ENCODE measurements at regions not wholly inside any gene's neighbourhood (a gene's known extent, or its start where the extent isn't known, plus 50 kb on each side); places are given as distances from the start of the nearest gene placed in this dataset.
"Not testable (repeated sequence)": the region's sequence is repeated elsewhere in the genome, so short reads cannot be mapped to it uniquely, and the experiment has no call there.

DNA sequence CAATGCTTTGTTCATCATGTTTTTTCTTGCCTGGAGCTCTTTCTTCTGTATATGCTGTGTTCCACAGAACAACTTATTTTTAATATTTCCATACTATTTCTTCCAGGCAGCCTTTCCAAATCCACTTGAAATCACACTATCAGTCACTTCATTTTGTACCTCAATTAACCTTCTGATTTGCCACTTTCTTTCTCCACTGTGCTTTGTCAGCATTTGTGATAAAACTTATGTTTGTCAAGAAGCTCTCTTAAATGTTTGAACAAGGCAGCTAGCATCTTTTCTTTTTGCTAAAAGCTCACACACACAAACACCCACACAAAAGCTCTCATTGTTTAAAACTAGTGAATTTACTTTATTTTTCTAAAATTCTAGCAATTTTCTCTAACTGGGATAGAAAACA, 2014.7 kb upstream of the RAG2 start:
- TF ChIP-seq, protein P1, sequence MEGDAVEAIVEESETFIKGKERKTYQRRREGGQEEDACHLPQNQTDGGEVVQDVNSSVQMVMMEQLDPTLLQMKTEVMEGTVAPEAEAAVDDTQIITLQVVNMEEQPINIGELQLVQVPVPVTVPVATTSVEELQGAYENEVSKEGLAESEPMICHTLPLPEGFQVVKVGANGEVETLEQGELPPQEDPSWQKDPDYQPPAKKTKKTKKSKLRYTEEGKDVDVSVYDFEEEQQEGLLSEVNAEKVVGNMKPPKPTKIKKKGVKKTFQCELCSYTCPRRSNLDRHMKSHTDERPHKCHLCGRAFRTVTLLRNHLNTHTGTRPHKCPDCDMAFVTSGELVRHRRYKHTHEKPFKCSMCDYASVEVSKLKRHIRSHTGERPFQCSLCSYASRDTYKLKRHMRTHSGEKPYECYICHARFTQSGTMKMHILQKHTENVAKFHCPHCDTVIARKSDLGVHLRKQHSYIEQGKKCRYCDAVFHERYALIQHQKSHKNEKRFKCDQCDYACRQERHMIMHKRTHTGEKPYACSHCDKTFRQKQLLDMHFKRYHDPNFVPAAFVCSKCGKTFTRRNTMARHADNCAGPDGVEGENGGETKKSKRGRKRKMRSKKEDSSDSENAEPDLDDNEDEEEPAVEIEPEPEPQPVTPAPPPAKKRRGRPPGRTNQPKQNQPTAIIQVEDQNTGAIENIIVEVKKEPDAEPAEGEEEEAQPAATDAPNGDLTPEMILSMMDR (IDR thresholded peaks at IDR 0.05; ENCODE audit: insufficient read depth, low read length, poor library complexity, severe bottlenecking): no peak
- DNase-seq (ENCODE audit: extremely low read depth, insufficient read length): no peak
- Histone ChIP-seq H3K36me3 (ENCODE audit: control insufficient read depth, insufficient read depth, low read length) (no peaks in the 10 kb centered on the region), H3K27me3 (replicated peaks; ENCODE audit: control insufficient read depth, insufficient read depth, low read length) (no peaks in the 10 kb centered on the region), H3K4me3 (replicated peaks; ENCODE audit: low read depth, low read length) (no peak overlapping the region)

DNA sequence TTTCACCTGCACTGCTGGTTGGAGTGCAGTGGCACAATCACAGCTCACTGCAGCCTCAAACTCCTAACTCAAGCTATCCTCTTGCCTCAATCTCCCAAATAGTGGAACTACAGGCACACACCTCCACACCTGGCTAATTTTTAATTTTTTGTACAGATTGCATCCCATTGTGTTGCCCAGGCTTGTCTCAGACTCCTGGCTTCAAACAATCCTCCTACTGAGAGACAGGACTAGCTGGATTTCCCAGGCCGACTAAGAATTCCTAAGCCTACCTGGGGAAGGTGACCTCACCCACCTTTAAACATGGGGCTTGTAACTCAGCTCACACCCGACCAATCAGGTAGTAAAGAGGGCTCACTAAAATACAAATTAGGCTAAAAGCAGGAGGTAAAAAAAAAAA, 2003.3 kb upstream of the RAG2 start:
- not testable (repeated sequence) for H3K27me3 ChIP-seq (replicated peaks; ENCODE audit: control insufficient read depth, insufficient read depth, low read length); DNase-seq (ENCODE audit: extremely low read depth, insufficient read length); H3K36me3 ChIP-seq (ENCODE audit: control insufficient read depth, insufficient read depth, low read length); H3K4me3 ChIP-seq (replicated peaks; ENCODE audit: low read depth, low read length)

GRCh38 chr11:38598418-38598817, 2000.4 kb upstream of the RAG2 start:
- H3K27me3 ChIP-seq (replicated peaks; ENCODE audit: control insufficient read depth, insufficient read depth, low read length): no peaks in the 10 kb centered on the region
- H3K4me3 ChIP-seq (replicated peaks; ENCODE audit: low read depth, low read length): no peak overlapping the region
- no peaks in the 10 kb centered on the region for H3K36me3 ChIP-seq (ENCODE audit: control insufficient read depth, insufficient read depth, low read length)
- TF ChIP-seq, protein P1 (IDR thresholded peaks at IDR 0.05; ENCODE audit: insufficient read depth, low read length, poor library complexity, severe bottlenecking): no peak
- DNase-seq (ENCODE audit: extremely low read depth, insufficient read length): no peak

- H3K27me3 ChIP-seq (replicated peaks; ENCODE audit: control insufficient read depth, insufficient read depth, low read length); H3K36me3 ChIP-seq (ENCODE audit: control insufficient read depth, insufficient read depth, low read length); H3K4me3 ChIP-seq (replicated peaks; ENCODE audit: low read depth, low read length); DNase-seq (ENCODE audit: extremely low read depth, insufficient read length): not testable (repeated sequence)
These were observed 1997.5 kb upstream of the RAG2 start for GRCh38 chr11:38595359-38596016.

- TF ChIP-seq, protein P1 (IDR thresholded peaks at IDR 0.05; ENCODE audit: insufficient read depth, low read length, poor library complexity, severe bottlenecking): no peak
These were observed 1996.9 kb upstream of the RAG2 start for GRCh38 chr11:38594895-38595294.

DNA sequence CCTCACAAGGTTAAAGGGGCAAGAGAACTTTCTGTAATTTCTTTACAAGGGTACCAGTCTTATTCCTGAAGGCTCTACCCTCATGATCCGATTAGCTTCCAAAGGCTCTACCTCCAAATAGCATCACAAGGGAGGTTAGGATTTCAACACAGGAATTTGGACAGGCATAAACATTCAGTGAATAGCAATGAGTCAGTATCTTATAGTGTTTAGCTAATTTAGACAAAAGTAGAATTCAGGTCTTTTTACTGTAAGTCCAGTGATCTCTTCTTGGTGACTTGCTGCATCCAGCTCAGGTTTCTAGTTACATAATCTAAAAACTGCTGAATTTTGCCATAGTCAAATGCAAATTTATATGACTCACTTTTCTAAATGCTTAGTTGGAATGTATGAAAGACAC, 1995.6 kb upstream of the RAG2 start:
- DNase-seq (ENCODE audit: extremely low read depth, insufficient read length): no peak
- TF ChIP-seq, protein P1 (IDR thresholded peaks at IDR 0.05; ENCODE audit: insufficient read depth, low read length, poor library complexity, severe bottlenecking): no peak
- Histone ChIP-seq H3K36me3 (ENCODE audit: control insufficient read depth, insufficient read depth, low read length) (no peaks in the 10 kb centered on the region), H3K27me3 (replicated peaks; ENCODE audit: control insufficient read depth, insufficient read depth, low read length) (no peaks in the 10 kb centered on the region), H3K4me3 (replicated peaks; ENCODE audit: low read depth, low read length) (no peak overlapping the region)

More at GRCh38 chr11:38594895-38595294, 1996.9 kb upstream of the RAG2 start:
- H3K36me3 ChIP-seq (ENCODE audit: control insufficient read depth, insufficient read depth, low read length): no peaks in the 10 kb centered on the region
- H3K4me3 ChIP-seq (replicated peaks; ENCODE audit: low read depth, low read length): no peak overlapping the region
- DNase-seq (ENCODE audit: extremely low read depth, insufficient read length): no peak
- no peaks in the 10 kb centered on the region for H3K27me3 ChIP-seq (replicated peaks; ENCODE audit: control insufficient read depth, insufficient read depth, low read length)

GRCh38 chr11:38582756-38583155, 1984.7 kb upstream of the RAG2 start:
- Histone ChIP-seq H3K4me3 (replicated peaks; ENCODE audit: low read depth, low read length) (no peak overlapping the region), H3K36me3 (ENCODE audit: control insufficient read depth, insufficient read depth, low read length) (no peaks in the 10 kb centered on the region), H3K27me3 (replicated peaks; ENCODE audit: control insufficient read depth, insufficient read depth, low read length) (no peaks in the 10 kb centered on the region)
- no peak for DNase-seq (ENCODE audit: extremely low read depth, insufficient read length)
- TF ChIP-seq, protein P1 (IDR thresholded peaks at IDR 0.05; ENCODE audit: insufficient read depth, low read length, poor library complexity, severe bottlenecking): no peak

Measured in GM06990 (cell line).